ENCODE measurements at regions not wholly inside any gene's neighbourhood (a gene's known extent, or its start where the extent isn't known, plus 50 kb on each side); places are given as distances from the start of the nearest gene placed in this dataset.

DNA sequence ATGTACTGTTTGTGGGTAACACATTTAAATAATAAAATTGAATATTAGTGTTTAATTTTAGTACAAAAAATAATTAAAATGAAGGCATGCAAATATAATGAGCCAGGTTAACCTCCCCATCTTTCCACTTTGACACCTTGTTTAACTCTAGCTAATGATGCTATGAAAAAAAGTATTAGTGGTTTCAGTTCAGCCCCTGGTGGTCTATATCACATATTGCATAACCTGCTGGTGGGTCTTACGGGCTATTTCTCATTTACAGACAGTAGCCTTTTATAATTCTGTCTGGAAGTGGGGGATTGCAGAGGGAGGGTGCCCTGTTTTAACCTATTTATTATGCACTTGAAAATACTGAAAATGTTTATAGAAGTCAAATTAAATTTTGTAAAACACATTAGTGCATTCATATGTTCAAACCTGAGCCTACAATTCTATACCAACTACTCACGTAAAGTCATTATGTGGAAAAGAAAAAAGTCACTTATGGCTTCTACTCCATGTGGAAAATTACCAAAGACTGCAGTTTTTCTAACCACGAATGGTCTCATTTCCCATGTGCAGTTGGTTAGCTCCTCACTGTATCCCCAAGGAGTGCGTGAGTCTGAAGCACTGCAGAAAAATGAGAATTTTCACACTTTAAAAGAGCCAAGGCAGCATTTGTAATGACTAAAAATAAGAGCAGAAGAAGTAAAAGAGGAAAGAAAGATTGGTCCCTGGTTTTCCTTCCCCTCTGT, 381.0 kb downstream of the MTX2 start:
- DNase-seq = no peak

DNA sequence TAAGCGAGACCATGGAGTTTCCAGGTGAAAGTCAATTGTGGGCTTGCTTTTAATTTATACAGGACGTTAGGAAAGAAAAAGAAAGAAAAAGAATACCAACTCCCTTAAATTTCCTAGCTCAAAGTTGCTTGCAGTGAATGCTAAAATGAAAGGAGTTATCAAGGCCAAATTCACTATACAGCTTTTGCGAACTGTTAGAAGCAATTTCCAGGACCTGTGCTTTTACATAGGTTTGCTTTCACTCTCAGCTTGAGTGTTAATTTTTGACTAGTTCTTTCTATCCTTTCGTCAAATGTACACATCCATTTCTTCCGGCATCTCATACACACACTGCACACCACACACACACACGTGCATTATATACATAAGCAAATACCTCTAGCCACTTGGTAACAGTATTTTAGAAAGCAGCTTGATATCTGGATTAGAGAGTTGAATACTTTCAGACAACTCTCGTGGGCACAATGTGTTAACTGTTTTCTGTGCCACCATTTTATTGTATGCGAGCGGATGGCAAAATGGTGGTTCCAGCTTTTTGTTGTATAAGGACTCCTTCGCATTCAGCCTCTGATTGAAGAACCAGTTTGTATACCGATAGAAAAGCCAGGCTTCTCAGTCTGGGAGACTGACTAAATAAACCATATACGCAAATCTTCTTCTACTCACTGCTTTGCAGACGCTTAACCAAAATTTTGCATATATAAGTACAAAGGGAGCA, 381.8 kb downstream of the MTX2 start:
- DNase-seq = no peak

DNA sequence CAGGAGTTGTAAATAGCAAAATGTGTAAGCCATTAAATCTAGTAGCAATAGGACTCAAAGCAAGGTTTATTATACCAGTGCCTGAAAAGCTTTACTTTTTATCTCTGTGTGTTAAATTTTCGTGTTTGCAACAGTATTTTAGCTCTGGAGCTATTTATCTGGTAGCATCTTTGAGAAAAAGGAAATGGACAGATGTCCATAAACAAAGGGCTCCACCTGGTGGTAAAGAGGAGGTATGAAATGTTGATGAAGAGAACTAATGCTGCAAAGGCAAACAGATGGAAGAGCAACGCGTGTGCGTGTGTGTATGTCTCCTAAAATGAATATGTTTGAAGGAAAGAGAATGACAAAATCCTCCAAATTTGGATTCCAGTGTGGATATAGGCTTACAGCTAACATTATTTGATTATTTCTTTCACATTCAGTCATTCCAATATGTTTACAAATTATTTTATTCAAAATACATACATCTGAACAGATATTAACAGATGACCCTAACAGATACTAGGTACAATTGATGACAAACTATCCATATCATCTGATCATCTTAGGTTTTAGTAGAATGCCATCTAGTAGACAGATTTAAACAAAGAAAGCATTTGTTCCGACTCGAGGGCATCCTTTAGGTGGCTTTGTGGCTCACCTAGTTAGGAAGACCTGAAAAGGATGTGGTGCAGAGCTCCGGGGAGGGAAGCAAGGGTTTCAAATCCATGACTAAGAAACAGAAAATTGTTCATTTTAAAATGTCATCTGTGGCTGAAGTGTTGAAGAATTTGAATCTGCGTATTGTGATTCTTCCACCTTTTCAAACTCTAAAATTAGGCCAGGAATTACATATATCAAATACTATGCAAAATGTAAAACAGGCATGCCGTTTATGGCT, 383.3 kb downstream of the MTX2 start:
- peak; percentile 42 to 44 for DNase-seq

DNA sequence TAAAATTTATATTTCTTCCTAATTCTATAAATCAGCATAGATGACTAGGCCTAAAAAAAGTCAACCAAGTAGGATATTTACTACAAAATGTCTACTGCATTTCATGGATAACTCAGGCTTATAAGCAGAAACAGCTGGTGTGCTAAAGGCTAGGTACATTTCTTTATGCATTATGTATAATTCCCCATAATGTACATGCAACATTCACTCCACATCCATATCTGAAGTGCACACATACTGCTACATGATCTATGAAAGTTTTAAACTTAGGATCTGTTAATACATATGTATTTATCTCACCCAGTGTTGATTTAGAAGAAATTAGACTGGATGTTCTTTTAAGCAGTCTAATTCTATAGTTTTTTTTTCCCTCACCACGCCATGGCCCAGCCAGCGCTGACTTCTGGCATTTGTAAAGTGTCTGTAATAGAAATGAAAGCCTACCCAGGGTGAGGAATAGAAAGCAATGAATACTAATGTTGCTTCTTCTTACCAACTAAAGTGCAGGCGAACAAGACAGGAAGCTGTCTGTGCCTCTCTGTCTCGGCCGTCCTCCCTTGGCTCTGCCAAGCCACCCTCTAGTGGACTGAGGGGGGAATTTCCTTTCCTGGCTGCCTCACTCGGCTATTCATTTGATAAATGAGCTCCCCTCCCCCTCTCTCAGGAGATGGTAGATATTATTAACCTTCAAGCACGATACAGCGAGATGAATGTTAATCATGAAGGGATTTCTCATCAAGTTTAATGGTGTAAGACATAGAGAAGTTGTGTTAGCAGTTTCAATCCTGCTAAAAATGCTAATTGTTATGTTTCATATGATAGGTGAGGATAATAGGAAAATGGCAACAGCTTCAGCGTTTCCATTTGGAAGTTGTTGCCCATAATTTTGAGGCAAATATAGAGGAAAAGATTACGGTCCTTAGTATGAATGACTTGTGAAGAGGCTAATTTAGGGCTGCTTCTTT, 384.5 kb downstream of the MTX2 start:
- peak; percentile 41 to 52 for DNase-seq

DNA sequence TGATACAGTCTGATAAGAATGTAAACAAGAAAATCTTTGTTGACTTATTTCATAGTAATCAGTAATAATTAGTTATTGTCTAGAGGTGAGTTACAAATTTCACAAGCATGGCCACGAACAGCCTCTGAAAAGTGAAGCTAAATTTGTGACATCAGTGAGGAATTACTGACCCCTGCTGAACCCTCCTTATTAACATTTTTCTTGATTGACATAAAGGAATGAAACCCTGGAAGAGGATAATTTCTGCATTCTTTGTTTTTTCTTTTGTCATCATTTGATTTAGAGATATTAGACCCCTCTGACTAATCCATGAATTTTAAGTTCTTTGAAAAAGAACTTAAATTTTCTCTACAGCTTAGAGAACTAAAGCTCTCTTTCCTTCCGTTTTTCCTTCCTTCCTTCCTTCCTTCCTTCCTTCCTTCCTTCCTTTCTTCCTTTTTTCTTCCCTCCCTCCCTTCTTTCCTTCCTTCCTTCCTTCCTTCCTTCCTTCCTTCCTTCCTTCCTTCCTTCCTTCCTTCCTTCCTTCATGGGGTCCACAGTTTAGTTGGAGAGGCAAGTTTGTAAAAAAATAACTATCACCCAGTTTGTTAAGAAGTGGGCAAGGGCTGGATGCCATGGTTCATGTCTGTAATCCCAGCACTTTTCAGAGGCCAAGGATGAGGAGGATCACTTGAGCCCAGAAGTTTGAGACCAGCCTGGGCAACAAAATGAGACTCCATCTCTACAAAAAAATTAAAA, 387.0 kb downstream of the MTX2 start:
- DNase-seq = no peak

DNA sequence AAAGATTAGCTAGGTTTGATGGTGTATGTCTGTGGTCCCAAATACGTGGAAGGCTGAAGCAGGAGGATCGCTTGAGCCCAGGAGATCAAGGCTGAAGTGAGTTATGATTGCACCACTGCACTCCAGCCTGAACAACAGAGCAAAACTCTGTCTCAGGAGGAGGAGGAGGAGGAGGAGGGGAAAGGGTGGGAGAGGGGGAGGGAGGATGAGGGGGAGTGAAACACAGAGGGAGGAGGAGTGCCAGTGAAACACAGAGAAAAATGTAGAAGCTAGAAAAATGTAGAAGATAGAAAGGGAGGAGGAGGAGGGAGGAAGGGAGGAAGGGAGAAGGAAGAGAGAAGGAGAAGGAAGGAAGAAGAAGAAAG, 387.5 kb downstream of the MTX2 start:
- DNase-seq = no peak

DNA sequence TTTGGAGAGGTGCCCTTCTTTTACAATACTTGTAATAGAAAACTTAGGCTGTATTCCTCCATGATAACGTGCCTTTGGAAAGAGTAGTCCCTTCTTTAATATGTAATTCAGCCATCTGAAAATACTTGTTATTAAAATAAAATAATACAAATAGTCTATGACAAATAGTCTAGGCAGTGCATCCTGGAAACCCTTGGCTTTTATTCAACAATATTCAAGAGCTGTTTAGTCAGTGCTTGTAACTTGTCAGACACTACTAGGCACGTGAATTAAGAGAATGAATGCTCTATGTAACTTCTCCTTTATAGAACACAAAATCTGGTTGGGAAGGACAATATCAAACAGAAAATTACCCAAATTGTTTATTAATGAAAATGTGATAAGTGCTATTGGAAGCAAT, 388.2 kb downstream of the MTX2 start:
- DNase-seq = no peak

DNA sequence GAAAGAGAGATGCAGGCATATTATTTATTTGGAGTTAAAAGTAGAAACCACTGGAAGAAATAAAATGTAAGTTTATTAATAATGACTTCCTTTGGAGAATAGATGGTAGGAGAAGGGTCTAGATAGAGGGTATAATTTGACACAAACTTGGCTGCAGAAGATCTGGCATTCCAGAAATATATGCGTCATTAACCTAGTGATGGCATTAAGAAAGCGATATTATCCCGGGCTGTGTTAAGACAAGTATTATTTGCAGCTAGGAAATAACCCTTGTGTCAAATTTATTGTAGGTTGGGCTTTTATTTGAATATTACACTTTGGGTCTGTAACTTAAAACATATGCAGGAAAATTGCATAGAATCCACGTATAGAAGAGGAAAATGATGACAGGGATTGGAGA, 389.5 kb downstream of the MTX2 start:
- DNase-seq = no peak

DNA sequence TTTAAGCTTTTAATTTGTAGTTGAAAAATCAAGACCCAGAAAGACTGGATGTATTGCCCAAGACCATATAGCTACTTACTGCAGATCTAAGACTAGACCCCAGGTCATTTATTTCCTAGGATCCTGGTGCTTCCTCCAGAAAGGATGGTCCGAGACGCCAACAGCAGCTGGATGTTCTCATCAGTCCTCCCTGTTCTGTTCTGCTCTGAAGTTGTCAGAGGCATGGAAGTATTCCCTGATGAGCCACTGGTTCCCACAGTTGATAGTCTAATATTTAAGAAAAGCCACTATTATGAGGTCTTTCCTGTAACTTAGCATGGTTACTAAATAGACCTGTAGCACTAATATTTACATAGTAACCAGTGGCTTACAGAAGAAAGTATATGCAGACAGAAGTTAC, 393.5 kb downstream of the MTX2 start:
- DNase-seq = no peak

DNA sequence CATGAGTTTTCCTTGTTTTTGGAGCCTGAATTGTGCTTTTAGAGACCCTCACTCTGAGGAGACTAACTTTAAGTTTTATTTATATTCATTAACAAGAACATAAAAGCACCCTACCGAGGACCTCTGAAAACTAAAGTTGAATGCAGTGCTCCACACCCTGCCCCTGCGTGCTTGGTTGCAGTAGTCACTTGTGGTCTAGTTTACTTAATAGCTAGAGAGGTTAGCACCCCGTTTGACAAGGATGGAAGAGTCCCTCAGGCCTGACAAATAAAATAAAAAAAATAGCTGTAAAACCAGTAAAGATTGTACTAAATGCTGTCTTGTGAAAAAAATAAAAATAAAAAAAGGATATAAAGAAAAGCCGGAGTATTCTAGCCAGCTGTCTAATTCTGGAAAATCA, 395.2 kb downstream of the MTX2 start:
- no peak for DNase-seq

DNA sequence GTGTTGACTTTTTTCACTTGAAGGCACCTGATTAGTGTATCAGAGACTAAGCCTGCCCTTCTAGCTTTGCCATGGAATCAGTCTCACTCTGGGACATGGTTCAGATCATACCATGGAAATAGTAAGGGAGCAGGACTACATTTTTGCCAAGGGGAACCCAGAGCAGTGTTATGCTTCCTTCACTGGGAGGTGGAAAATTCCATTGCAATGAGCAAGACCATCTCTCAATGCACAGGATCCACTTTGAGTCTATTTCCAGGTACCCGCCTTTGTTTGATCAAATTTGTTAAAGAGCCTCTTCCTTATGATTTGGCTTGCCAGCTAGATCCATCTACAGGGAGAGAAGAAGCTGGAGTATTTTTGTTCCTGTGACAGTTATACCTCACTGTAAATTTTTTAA, 395.8 kb downstream of the MTX2 start:
- no peak for DNase-seq

DNA sequence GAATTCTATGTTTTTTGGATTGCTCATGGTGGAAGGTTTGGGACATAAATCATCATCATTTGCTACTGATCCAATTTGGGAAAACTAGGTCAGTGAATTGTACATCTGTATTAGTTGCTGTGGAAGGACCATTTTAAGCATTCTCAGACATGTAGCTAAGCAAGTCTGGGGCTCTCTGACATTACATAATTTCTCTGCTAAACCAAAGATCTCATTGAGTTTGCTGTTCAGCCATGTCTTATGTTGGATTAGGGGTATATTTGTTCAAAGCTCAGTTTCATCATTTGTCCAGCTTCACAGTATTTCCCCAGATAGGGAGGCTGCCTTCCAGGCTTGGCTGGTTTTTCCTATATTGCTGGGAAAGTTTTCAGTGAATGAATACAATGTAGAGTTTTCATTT, 399.7 kb downstream of the MTX2 start:
- no peak for DNase-seq

DNA sequence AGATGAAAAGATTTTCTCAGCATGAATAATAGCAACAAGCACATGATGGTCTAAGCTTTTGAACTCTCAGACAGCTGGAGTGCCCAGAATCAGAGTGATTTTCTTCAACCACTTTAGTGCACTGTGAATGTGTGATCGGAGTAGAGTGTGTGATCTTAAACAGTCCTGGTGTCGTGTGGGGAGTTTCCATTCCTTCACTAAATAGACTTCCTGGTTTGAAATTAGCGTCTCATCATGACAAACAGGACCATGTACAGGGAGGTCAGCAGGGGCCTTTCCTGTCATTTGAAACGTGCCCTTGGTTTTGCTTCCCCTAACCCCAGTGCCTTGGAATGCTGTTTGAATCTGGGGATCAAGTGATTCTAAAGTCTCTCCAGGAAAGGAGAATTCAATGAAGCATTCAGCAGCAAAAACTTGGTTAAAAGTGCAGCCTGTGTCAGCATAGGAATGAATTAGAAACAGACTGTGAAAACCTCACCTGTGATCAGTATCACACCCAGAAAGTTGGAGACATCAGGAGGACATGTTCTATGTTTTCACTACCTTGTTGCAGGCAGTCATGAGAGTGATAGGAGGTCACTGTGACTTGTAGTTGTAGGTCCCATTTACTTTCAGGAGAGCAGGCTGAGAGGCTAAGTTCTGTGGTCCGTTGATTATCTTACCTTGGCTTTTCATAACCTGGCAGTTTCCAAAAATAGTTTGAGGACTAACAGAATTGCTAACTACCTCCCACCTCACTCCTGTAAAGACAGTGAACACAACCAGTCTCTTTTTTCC, 400.3 kb downstream of the MTX2 start:
- DNase-seq = no peak

DNA sequence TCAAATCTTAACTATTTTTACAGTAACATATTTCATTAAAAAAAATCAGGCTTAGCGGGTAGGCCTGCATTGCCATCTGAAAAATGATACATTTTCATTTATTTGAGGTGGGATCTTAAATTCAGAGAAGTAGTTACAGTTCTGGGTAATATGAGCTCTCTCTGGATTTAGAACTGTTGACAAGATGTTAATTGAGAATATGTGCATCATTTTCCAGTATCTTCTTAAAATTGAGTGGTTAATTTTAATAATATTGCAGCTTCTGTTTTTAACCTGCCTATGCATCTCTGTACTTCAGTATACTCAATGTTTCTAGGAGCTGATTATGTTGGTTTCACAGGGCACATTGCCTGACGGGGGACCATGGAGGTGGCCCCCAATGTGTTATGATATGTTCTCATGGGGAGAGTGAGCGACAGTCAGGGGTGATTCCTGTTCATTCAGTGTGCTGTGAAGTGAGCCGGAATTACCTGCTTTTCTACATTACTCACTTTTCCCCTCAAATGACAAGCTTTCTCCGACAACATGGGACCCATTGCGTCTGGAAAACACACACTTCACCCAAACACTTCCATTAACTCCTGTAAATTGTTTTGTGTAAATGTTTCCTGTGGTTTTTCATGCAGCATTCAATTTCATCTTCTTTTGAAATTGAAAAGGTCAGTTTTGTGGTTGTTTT, 406.2 kb downstream of the MTX2 start:
- no peak for DNase-seq

DNA sequence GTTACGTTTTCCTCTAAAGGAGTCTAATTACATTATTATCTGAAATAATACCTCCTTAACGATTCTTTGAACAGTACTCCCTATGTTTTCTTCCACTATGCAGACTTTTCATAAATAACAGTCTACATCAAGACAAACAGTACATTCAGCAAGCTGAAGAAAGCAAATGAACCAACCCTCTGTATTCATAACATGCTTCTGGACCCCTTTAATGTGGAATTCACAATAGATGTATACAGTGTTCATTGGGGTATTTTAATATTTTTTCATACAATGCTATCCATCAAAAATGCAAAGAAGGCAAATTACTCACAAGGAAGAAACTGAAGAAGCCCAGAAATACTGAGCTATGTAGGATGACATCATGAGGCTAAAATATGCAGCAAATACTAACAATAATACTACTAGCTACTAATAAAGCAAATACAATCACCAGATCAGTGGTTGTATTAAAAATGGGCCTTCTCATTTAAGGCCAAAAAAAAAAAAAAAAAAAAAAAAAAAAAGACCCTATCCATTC, 408.6 kb downstream of the MTX2 start:
- DNase-seq = no peak

DNA sequence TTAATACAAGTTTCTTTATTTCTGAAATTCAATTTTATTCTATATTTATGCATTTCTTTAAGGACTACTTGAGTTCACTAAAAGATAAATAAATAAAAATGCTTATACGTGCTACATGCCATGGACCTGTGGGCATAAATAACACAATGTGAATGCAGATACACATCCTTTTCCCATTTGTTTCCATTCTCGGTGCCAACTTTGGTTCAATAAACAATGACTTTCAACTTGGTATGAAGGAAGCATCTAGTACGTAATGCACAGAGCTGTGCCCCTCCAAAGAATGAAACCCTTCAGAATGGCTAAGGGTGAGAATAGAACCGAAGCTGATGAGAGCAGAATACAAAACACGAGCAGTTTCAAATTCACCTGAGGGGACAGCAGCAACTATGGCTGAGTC, 409.3 kb downstream of the MTX2 start:
- no peak for DNase-seq

DNA sequence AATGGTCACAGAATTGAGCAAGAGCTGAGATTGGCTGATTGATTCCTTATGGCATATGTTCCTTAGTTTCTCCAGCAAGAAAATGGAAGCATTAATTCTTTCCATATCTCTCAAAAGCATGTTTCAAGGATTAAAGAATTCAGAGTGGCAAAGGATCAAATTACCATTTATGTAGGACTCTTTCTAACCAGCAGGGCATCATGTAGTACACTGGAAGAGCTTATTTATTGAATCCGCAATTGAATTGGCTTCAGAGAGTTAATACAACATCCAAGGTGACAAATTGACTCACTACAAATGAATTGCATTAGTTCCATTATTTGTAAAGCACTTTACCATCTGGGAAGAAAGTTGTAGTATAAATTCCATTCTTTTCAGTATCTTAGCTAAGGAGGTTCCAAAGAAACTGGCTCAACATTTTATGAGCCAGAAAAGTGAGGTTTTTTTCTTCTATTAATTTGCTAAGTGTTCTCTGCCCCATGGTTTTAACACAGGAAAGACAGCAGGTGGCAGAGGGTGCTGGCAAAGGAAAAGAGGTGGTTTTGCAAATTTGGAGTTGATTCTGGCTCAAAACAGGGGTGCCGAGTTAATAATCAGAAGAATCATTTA, 409.9 kb downstream of the MTX2 start:
- DNase-seq = no peak

DNA sequence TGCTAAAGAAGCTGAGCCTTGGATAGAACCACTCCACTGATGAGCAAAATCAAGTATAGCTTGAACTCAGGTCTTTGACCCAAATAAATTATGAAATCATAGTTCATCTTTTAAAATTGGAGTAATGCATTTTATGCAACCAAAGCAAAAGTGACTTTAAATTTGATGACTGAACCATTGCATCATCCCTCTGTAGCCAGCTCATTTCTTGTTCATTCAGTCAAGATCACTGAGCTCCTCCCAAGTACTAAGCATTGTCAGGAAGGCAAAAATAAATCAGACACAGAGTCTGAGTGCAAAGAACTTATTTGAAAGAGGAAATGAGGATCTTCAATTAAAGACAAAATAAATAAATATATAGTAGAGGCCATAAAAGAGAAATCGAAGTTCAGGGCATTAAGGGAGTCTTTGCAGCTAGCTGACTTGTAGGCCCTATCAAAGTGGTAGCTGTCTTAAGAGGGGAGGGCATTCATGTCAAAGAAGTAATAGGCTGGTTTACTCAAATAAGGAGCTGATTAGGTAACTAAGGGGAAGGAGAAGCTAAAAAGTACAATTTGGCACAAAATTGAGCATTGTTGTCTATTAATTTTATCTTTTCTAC, 411.8 kb downstream of the MTX2 start:
- no peak for DNase-seq

DNA sequence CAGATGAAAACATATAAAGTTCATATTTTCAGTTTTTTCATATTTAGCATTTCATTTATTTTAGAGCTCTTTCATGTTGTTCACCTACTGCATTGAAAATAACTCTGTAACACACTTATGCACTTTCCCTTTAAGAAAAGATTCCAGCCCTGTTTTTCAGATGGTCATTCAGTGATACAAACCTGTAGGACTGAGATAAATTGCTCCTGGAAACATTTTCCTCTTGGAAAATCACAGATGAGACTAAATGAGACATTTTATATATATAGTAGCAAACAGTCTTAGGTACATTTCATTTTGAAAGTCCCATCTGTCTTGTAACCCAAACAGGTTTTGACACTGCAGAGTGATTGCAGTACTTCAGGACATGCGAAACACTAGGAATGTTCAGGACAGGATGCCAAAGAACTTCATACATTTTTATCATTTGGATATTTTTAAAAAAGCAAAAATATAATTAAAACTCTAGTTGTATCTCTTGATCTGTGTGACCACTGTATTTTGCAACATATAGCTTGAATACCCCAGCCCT, 412.4 kb downstream of the MTX2 start:
- no peak for DNase-seq

Data from inflammatory macrophage (primary cell).